HG03025 (cell line): ENCODE measurements at regions not wholly inside any gene's neighbourhood (a gene's known extent, or its start where the extent isn't known, plus 50 kb on each side); places are given as distances from the start of the nearest gene placed in this dataset.
"Not testable (repeated sequence)": the region's sequence is repeated elsewhere in the genome, so short reads cannot be mapped to it uniquely, and the experiment has no call there.

ENCODE experiments used
- ATAC-seq: cut with Tn5 transposase; IDR thresholded peaks from one replicate; pipeline ENCODE4 v1.9.1; 2021; ENCODE audit warnings: mild to moderate bottlenecking, moderate library complexity; ENCODE audit not compliant: unreplicated experiment, low FRiP score

DNA sequence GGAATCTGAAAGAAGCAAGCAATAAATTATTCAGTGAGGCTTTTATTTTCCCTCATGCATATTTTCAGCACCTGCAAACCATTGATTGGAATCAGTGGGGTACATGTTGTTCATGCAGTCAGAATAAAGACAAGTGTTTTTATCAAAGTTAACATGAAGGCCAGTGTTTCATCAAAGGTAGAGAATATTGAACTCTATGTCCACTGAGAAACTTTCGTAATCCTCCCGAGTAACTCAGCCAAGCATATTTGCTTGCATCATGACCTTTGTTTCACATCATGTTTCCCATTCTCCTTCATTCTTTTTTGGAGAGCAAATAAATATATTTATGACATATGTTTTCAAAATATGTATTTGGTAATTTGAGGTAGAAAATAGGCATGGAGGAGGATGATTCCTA, 663.1 kb downstream of the SH2D4B start:
- no peak for ATAC-seq

DNA sequence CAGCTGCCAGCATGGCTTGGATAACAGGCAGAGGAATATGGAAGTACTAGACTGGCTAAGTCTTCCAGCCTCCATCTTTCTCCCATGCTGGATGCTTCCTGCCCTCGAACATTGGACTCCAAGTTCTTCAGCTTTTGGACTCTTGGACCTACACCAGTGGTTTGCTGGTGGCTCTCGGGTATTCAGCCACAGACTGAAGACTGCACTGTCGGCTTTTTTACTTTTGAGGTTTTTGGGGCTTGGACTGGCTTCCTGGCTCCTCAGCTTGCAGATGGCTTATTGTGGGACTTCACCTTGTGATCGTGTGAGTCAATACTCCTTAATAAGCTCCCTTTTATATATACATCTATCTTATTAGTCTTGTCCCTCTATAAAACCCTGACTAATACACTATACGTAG, 667.6 kb upstream of the NRG3 start:
- ATAC-seq, result not testable (repeated sequence)

GRCh38 chr10:81213370-81213769, 661.6 kb upstream of the NRG3 start:
- no peak for ATAC-seq

- no peak for ATAC-seq
Observed at GRCh38 chr10:81215498-81215897, 659.5 kb upstream of the NRG3 start.

- ATAC-seq, result no peak
Observed at GRCh38 chr10:81216949-81217348, 658.0 kb upstream of the NRG3 start.

- ATAC-seq, result no peak
Observed at GRCh38 chr10:81218307-81218706, 656.7 kb upstream of the NRG3 start.

DNA sequence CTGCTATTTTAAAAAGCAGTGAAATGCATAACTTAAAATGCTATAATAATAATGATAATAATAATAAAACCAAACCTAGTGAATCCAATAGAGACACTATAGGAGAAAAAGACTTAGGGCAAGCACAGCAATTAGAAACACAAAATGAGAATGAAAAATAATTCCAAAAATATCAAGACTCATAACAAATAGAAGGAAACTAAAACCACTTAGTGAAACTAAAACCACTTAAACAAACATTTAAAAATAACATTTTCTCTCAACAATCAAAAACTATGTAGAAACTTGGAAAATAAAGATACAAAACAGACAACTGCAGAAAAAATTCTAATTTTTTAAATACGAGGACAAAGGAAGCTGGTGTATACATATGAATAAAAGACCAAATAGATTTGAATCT, 655.2 kb upstream of the NRG3 start:
- ATAC-seq, result no peak

DNA sequence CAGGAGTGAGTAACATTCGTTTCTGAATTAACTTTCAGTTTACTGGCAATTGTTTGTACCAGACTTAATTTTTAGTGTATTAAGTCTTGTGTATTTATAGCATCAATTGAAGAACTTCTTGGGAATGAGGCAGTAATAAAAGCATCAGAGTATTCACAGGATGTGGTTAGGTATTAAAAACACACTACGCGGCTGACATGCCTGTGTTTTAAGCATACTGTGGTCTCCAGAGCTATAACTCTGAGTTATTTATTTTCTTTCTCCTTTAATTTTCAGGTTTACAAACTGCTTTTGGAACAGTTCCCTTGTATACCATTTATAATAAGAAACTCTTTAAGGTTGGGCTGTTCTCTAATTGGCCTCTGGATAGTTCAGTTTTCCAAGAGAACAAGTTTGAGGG, 626.1 kb upstream of the NRG3 start:
- no peak for ATAC-seq

DNA sequence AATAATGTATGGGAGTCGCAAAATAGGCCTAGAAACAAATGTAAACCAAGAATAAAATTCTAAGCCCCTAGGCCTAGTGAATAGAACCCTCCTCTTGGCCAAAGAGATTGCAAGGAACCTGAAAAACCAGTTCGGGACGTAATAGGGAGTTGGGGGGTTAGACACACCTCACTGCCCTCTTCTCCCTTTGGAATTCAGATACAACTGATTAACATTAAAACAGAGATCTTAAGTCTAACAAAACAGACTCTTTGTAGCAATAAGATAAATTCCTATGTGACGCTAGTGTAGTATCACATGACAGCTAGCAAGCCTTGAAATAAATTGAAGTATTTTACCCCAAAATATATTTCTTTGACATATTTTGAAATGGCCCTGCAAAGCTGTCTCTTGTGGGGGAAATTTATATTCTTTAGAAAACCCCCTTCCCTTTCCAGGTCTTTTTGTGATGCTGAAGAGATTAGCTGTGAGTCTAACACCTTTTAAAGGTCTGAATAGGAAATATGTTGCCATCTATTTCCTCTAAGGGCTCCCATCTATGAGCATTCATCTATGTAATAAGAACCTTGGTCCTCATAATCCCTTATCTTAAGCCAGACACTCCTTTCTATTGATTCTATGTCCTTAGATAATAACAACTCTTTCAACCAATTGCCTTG, 623.4 kb upstream of the NRG3 start:
- no peak for ATAC-seq

DNA sequence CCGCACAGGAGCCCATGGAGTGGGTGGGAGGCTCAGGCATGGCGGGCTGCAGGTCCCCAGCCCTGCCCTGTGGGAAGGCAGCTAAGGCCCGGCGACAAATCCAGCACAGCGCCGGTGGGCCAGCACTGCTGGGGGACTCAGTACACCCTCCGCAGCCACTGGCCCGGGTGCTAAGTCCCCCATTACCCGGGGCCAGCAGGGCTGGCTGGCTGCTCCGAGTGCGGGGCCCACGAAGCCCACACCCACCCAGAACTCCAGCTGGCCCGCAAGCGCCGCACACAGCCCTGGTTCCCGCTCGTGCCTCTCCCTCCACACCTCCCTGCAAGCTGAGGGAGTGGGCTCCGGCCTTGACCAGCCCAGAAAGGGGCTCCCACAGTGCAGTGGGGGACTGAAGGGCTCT, 610.0 kb upstream of the NRG3 start:
- not testable (repeated sequence) for ATAC-seq

- no peak for ATAC-seq
Observed at GRCh38 chr10:81270051-81270450, 604.9 kb upstream of the NRG3 start.

GRCh38 chr10:81280497-81281479, 594.2 kb upstream of the NRG3 start:
- no peak for ATAC-seq

- no peak for ATAC-seq
Observed at GRCh38 chr10:81288544-81288943, 586.5 kb upstream of the NRG3 start.

GRCh38 chr10:81297292-81297691, 577.7 kb upstream of the NRG3 start:
- ATAC-seq, result no peak

DNA sequence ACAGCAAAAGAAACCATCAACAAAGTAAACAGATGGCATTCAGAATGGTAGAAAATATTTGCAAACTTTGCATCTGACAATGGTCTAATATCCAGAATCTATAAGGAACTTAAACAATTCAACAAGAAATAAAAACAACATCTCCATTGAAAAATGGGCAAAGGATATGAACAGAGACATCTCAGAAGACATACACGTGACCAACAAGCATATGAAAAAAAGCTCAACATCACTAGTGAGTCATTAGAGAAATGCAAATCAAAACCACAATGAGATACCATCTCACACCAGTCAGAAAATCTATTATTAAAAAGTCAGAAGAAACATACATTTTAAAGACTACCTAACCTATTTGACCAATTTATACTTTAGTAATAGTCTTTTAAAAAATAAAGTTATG, 571.3 kb upstream of the NRG3 start:
- ATAC-seq, result no peak

DNA sequence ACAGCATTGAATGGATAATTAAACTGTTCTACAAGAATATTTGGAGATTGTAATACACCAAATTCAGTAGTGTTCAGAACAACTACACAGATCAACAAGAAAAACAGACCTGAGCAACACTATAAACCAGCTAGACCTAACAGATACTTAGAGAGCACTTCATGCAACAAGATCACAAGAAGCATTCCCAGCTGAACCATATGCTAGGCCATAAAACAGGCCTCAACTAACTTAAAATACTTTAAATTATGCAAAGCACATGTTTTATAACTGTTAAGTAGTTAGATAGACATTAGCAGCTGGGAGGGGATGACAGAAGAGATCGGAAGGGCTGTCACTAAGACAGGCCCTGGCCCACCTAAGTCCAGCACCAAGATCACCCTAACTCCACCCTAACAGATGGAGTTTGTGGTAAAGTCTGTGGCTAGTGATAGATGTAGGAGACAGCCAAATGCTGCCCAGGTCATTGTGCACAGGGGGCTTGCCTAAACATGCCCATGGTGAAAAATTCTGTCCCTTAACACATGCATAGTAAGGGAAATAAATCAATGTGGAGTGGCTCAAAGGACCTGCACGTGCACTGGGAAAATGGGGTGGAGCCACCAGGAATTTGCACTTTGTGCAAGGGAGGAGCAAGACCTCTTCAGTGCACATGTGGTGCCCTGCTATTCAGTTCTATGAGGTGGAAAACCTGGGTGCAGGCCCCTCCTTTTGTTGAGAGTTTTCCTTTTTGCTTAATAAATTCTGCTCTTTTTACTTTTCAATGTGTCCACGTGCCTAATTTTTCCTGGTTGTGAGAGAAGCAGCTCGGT, 567.8 kb upstream of the NRG3 start:
- ATAC-seq, result no peak

- no peak for ATAC-seq
Observed at GRCh38 chr10:81309041-81309552, 565.9 kb upstream of the NRG3 start.

DNA sequence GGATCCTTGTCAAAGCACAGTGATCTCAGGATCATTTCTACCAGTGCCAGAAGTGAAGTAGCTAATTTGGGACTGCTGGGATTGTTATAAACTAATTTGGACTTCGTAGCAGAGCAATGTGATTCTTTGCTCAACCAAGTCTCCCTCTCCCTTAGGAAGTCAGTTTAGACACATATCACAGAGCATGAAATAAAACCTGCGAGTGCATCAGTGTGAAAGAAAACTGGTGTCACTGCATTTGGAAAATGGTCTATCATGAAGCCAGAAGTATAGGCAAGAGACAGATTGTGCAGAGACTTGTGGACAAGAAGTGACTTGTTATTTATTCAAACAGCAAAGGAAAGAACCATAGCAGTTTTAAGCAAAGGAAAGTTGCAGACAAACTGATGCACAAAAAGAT, 560.5 kb upstream of the NRG3 start:
- ATAC-seq, result no peak

DNA sequence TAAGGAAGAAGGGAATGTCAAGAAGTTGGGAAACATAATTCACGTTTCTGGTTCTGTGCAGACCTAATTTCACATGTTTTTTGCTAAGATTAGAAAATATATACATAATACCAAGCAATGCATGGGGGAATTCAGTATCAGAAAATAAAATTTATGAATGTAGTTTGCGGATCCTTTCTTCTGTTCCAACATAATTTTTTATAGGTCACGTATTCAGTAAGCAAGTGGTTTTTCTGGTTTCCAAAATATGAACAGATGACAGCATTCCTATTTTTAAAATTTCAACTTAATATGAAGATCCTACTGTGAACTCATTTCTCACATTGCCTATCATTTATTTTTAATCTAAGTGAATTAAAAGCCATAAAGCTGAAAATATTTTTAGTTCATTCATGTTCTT, 560.0 kb upstream of the NRG3 start:
- no peak for ATAC-seq

GRCh38 chr10:81348003-81348402, 527.0 kb upstream of the NRG3 start:
- no peak for ATAC-seq

DNA sequence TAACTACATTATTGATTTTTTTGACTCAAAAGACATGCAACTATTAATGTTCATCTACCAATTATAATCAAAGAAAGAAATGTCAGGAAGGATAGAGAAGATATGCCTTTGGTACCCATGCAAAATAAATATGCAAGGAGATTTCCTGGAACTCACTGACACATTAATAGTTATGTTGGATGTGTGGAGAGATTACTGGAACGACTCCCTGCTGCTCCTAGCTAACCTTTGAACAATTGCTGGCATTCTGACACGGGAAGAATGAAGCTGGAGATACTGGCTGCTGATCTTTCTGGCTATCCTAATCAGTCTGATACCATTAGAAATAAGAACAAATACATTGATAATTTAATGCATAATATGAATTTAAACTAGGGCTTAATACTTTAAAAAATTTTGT, 507.9 kb upstream of the NRG3 start:
- no peak for ATAC-seq
